ENCODE measurements at regions not wholly inside any gene's neighbourhood (a gene's known extent, or its start where the extent isn't known, plus 50 kb on each side); places are given as distances from the start of the nearest gene placed in this dataset.

DNA sequence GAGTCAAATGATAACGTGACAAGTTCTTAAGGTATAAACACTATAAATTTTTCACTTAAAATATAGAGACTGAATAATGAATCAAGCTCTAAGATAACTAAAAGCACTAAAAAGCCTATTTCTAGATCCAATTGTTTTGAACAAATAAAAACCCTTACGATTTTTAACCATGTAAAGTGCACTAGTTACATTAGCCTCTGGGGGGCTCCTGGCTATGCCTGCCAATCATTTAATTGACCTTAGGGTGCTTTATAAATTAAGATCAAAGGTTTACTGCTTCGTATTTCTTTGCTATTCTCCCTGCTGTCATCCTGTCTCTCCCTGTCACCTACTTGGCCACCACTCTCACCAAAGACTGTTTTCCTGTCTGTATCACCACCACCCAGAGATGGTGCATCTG, 133.4 kb downstream of the ESM1 start:
- TF ChIP-seq POLR2A (IDR thresholded peaks at IDR 0.05) = no peak
- TF ChIP-seq, protein P1, sequence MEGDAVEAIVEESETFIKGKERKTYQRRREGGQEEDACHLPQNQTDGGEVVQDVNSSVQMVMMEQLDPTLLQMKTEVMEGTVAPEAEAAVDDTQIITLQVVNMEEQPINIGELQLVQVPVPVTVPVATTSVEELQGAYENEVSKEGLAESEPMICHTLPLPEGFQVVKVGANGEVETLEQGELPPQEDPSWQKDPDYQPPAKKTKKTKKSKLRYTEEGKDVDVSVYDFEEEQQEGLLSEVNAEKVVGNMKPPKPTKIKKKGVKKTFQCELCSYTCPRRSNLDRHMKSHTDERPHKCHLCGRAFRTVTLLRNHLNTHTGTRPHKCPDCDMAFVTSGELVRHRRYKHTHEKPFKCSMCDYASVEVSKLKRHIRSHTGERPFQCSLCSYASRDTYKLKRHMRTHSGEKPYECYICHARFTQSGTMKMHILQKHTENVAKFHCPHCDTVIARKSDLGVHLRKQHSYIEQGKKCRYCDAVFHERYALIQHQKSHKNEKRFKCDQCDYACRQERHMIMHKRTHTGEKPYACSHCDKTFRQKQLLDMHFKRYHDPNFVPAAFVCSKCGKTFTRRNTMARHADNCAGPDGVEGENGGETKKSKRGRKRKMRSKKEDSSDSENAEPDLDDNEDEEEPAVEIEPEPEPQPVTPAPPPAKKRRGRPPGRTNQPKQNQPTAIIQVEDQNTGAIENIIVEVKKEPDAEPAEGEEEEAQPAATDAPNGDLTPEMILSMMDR (IDR thresholded peaks at IDR 0.05) = no peak

Measured in lower leg skin (tissue), 3 donors.